Bronchial epithelial cell (primary cell): ENCODE measurements at regions not wholly inside any gene's neighbourhood (a gene's known extent, or its start where the extent isn't known, plus 50 kb on each side); places are given as distances from the start of the nearest gene placed in this dataset.

Experiments
- DNase-seq: peaks from one replicate; pipeline ENCODE4 v3.0.0-alpha.2; 2010; ENCODE audit warnings: low read depth
- FAIRE-seq: peaks from 2 replicates; lab custom pipeline; 2011; peaks lifted over from hg19 to GRCh38; lab: Jason Lieb, UNC
- H3K27me3 ChIP-seq: 2 replicates; pipeline ENCODE4 v1.5.1; 2011; ENCODE audit warnings: low read length; ENCODE audit not compliant: control insufficient read depth, insufficient read depth
- H3K36me3 ChIP-seq: 2 replicates; pipeline ENCODE4 v1.5.1; 2011; ENCODE audit warnings: low read length; ENCODE audit not compliant: control insufficient read depth, insufficient read depth
- H3K4me3 ChIP-seq: 2 replicates; pipeline ENCODE4 v1.5.1; 2011; ENCODE audit warnings: mild to moderate bottlenecking, low read depth, low read length, control low read depth
- CTCF ChIP-seq: IDR thresholded peaks from 2 replicates; pipeline ENCODE4 v1.5.1; 2011; ENCODE audit warnings: mild to moderate bottlenecking, moderate library complexity, low read length, control low read depth, inconsistent platforms; ENCODE audit not compliant: insufficient read depth, severe bottlenecking

GRCh38 chr1:10863886-10864285, 67.4 kb upstream of the CASZ1 start:
- Histone ChIP-seq H3K27me3 (peaks cover 4% of the 10 kb centered on the region), H3K36me3 (no peaks in the 10 kb centered on the region), H3K4me3 (no peak overlapping the region)
- FAIRE-seq (no peak), DNase-seq (no peak)
- TF ChIP-seq CTCF, result no peak

DNA sequence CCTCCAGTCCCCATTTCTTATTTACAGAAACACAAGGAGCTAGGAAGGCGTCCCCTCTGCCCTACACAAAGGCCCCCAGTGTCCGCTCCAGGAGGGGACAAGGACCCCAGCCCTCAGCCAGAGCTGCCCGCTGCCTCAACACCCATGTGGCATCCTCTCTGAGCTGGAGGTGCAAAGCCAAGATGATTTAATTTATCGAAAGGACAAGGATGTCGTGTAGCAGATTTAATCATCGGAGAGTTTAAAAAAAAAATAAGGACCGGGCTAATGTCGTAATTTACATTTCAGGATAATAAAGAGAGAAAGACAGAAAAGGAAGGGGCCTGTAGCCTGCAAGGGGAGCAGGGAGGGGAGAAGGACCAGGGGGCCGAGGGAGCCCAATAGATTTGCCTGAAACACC, 68.3 kb upstream of the CASZ1 start:
- no peak for FAIRE-seq
- peaks cover 4% of the 10 kb centered on the region for H3K27me3 ChIP-seq

GRCh38 chr1:10865518-10866320, 69.3 kb upstream of the CASZ1 start:
- Histone ChIP-seq H3K36me3 (no peaks in the 10 kb centered on the region), H3K27me3 (peaks cover 5% of the 10 kb centered on the region), H3K4me3 (no peak overlapping the region)
- FAIRE-seq, result no peak
- DNase-seq, result no peak
- TF ChIP-seq CTCF, result no peak

More for the DNA sequence above, 68.3 kb upstream of the CASZ1 start:
- Histone ChIP-seq H3K4me3 (no peak overlapping the region), H3K36me3 (no peaks in the 10 kb centered on the region)
- no peak for TF ChIP-seq CTCF
- no peak for DNase-seq

GRCh38 chr1:10866321-10867093, 70.1 kb upstream of the CASZ1 start:
- Histone ChIP-seq H3K36me3 (no peaks in the 10 kb centered on the region), H3K27me3 (peaks cover 5% of the 10 kb centered on the region), H3K4me3 (peak overlapping the region; percentile 42)
- TF ChIP-seq CTCF, result no peak
- FAIRE-seq, result no peak
- DNase-seq, result peak; percentile 28

GRCh38 chr1:10867138-10867721, 70.8 kb upstream of the CASZ1 start:
- H3K36me3 ChIP-seq, result no peaks in the 10 kb centered on the region
- peak; percentile 35 for TF ChIP-seq CTCF
- H3K4me3 ChIP-seq, result peak overlapping the region; percentile 42
- FAIRE-seq, result no peak
- H3K27me3 ChIP-seq, result peaks cover 5% of the 10 kb centered on the region
- no peak for DNase-seq
